Panc1 (cell line): ENCODE measurements at regions not wholly inside any gene's neighbourhood (a gene's known extent, or its start where the extent isn't known, plus 50 kb on each side); places are given as distances from the start of the nearest gene placed in this dataset.

Experiments
- ATAC-seq: fragments of 200-7000 bp; cut with Tn5 transposase; 2 replicates; pipeline ENCODE4 v1.9.1; 2020; ENCODE audit warnings: mild to moderate bottlenecking, moderate library complexity
- BruUV-seq: library from RNA; stranded (reverse); fragments of 400-500 nt; replicated peaks from 2 replicates; lab custom pipeline; 2021; lab: Mats Ljungman, UMichigan
- CTCF ChIA-PET: fragments of 300-600 bp; sonication (Branson Sonifier 250); formaldehyde crosslinking; loops from one replicate; lab custom pipeline; 2022; ENCODE audit warnings: antibody characterized with exemption; lab: Charles Lee
- POLR2A ChIA-PET: fragments of 300-600 bp; sonication (Branson Sonifier 250); formaldehyde crosslinking; loops from one replicate; lab custom pipeline; 2022; ENCODE audit warnings: antibody characterized with exemption; lab: Charles Lee
- DNase-seq: peaks from one replicate; pipeline ENCODE4 v3.0.0-alpha.2; 2010; ENCODE audit warnings: low read depth, low spot score
- H3K27ac ChIP-seq: 2 replicates; pipeline ENCODE4 v1.5.1; 2011; ENCODE audit warnings: mild to moderate bottlenecking, low read length, inconsistent platforms
- H3K27me3 ChIP-seq: fragments of 200-500 bp; sonication (Bioruptor generic); 2 replicates; pipeline ENCODE4 v1.6.0; 2014; ENCODE audit warnings: low read length, inconsistent platforms; ENCODE audit not compliant: control insufficient read depth, insufficient read depth
- H3K36me3 ChIP-seq: fragments of 200-500 bp; sonication (Bioruptor generic); 2 replicates; pipeline ENCODE4 v1.5.1; 2014; ENCODE audit warnings: inconsistent platforms, mild to moderate bottlenecking, low read length, moderate library complexity; ENCODE audit not compliant: control insufficient read depth, insufficient read depth
- H3K4me1 ChIP-seq: 2 replicates; pipeline ENCODE4 v1.5.1; 2011; ENCODE audit warnings: inconsistent platforms, mild to moderate bottlenecking, low read length, moderate library complexity; ENCODE audit not compliant: control insufficient read depth, insufficient read depth
- H3K4me3 ChIP-seq, 2 experiments: 2 replicates each; pipeline ENCODE4 v1.5.1; 2011 to 2012; ENCODE audit warnings: low read depth in 2 of 2, low read length in 2 of 2, mild to moderate bottlenecking in 2 of 2, inconsistent platforms in 1 of 2, moderate library complexity in 1 of 2
- H3K9me3 ChIP-seq: fragments of 200-500 bp; sonication (Bioruptor generic); 2 replicates; pipeline ENCODE4 v1.5.1; 2014; ENCODE audit warnings: low read depth, mild to moderate bottlenecking, inconsistent platforms, low read length, moderate library complexity; ENCODE audit not compliant: control insufficient read depth, insufficient read depth
- POLR2AphosphoS5 ChIP-seq: IDR thresholded peaks from 2 replicates; pipeline ENCODE4 v1.6.1; 2012; ENCODE audit warnings: mild to moderate bottlenecking, low read depth, low read length, moderate library complexity
- REST ChIP-seq, 2 experiments: IDR thresholded peaks; 2 replicates each; pipeline ENCODE4 v1.6.1; 2011 to 2012; ENCODE audit warnings: low read depth in 2 of 2, control low read depth in 1 of 2, low read length in 1 of 2, mild to moderate bottlenecking in 1 of 2, moderate library complexity in 1 of 2; ENCODE audit not compliant: insufficient read depth in 1 of 2
- SIN3A ChIP-seq: IDR thresholded peaks from 2 replicates; pipeline ENCODE4 v1.6.1; 2012; ENCODE audit warnings: low read depth, mild to moderate bottlenecking, low read length, moderate library complexity, borderline replicate concordance; ENCODE audit not compliant: insufficient read depth
- TCF7L2 ChIP-seq: IDR thresholded peaks from 2 replicates; pipeline ENCODE4 v1.6.1; 2011; ENCODE audit warnings: mild to moderate bottlenecking, low read depth, low read length, inconsistent platforms
- in situ Hi-C: cut with HindIII; loops from 2 replicates; pipeline ENCODE4 v1.10.0; 2016; ENCODE audit warnings: low sequenced_read_pairs, low pct_unique_long_range_greater_than_20kb
- intact Hi-C: fragments of 100-400 bp; cut with micrococcal nuclease; formaldehyde crosslinking; loops from one replicate; pipeline ENCODE4 v1.10.0; 2022; ENCODE audit not compliant: unreplicated experiment
- TF ChIP-seq, protein P1 (sequence below): fragments of 450-650 bp; IDR thresholded peaks from 2 replicates; pipeline ENCODE4 v1.5.1; 2017; ENCODE audit warnings: mild to moderate bottlenecking

DNA sequence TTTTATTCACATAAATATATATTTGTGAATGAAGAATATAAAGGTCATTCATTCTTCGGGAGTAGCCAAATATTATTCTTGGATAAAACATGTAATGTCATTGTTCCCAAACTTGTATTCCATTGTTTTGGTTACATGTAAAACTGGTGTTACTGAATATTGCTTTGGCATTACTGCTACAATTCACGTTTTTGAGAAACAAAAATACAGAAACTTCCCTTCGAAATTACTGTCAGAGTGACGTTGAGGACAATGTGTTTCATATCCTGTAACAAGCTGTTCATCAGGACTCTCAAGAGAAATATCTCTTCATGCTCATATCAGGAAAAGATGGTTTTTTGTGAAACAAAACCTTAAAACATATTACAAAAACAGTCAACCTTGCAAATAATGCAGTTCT, 258.9 kb upstream of the DDX53 start:
- intact Hi-C loops: loop anchor here (10.0 kb wide), 1 partner anchor 456 kb away; no protein-coding TSS in a partner anchor
- H3K4me1 ChIP-seq: no peaks in the 10 kb centered on the region
- BruUV-seq: no TSS peak
- ChIA-PET CTCF (no interaction called here), POLR2A (no interaction called here)
- H3K9me3 ChIP-seq: no peaks in the 10 kb centered on the region
- H3K27me3 ChIP-seq: no peaks in the 10 kb centered on the region
- TF ChIP-seq POLR2AphosphoS5 (no peak), TCF7L2 (no peak), REST (IDR thresholded peaks at IDR 0.05; ENCODE audit: insufficient read depth in 1 of 2, low read depth in 2 of 2, low read length in 1 of 2) (no peak), SIN3A (no peak)
- TF ChIP-seq, protein P1, sequence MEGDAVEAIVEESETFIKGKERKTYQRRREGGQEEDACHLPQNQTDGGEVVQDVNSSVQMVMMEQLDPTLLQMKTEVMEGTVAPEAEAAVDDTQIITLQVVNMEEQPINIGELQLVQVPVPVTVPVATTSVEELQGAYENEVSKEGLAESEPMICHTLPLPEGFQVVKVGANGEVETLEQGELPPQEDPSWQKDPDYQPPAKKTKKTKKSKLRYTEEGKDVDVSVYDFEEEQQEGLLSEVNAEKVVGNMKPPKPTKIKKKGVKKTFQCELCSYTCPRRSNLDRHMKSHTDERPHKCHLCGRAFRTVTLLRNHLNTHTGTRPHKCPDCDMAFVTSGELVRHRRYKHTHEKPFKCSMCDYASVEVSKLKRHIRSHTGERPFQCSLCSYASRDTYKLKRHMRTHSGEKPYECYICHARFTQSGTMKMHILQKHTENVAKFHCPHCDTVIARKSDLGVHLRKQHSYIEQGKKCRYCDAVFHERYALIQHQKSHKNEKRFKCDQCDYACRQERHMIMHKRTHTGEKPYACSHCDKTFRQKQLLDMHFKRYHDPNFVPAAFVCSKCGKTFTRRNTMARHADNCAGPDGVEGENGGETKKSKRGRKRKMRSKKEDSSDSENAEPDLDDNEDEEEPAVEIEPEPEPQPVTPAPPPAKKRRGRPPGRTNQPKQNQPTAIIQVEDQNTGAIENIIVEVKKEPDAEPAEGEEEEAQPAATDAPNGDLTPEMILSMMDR: no peak
- no peak overlapping the region for H3K27ac ChIP-seq
- H3K36me3 ChIP-seq: no peaks in the 10 kb centered on the region
- in situ Hi-C loops: no loop called here
- no peak overlapping the region for H3K4me3 ChIP-seq
- DNase-seq (no peak), ATAC-seq (no peak)

DNA sequence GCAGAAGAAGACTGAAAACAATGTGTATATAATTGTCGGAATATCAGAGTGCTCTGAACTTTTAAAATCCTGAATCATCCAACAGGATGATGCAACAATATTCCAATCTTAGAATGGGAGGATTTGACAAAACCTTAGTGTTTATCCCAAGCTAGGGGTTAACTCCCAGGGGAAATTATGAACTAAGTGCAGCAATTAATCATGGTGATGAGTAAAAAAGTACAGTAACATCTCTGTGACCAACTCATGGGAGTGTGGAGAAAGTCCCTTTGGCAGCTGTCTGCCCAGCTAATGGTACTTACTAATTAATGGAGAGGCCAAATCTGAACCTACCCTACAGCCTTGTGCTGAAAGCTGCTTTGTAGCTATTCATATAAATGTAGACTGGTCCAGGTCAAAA, 257.6 kb upstream of the DDX53 start:
- no TSS peak for BruUV-seq
- Histone ChIP-seq H3K9me3 (no peaks in the 10 kb centered on the region), H3K27ac (no peak overlapping the region), H3K4me3 (no peak overlapping the region), H3K36me3 (no peaks in the 10 kb centered on the region), H3K4me1 (no peaks in the 10 kb centered on the region), H3K27me3 (no peaks in the 10 kb centered on the region)
- in situ Hi-C loops (no loop called here), intact Hi-C loops (loop anchor here (10.0 kb wide), 1 partner anchor 457 kb away; no protein-coding TSS in a partner anchor)
- no peak for DNase-seq
- CTCF ChIA-PET: no interaction called here
- ATAC-seq: no peak
- TF ChIP-seq, protein P1: no peak
- TF ChIP-seq POLR2AphosphoS5 (no peak), REST (IDR thresholded peaks at IDR 0.05; ENCODE audit: insufficient read depth in 1 of 2, low read depth in 2 of 2, low read length in 1 of 2) (no peak), SIN3A (no peak), TCF7L2 (no peak)
- POLR2A ChIA-PET: no interaction called here
